Thyroid gland (tissue), 4 donors: ENCODE measurements at regions not wholly inside any gene's neighbourhood (a gene's known extent, or its start where the extent isn't known, plus 50 kb on each side); places are given as distances from the start of the nearest gene placed in this dataset.
"Not testable (repeated sequence)": the region's sequence is repeated elsewhere in the genome, so short reads cannot be mapped to it uniquely, and the experiment has no call there.

Experiments used
- DNase-seq, 2 donors: peaks; one replicate each; pipeline ENCODE4 v3.0.0-alpha.2; 2019
- H3K27ac ChIP-seq, 3 donors: fragments of 200-600 bp; sonication (generic); 1 replicate in 2 of 3; 2 replicates in 1 of 3; pipeline ENCODE4 v1.5.1; 2016 to 2019; ENCODE audit warnings: mild to moderate bottlenecking in 1 of 3, moderate library complexity in 1 of 3
- H3K27me3 ChIP-seq: fragments of 200-600 bp; sonication (generic); one replicate; pipeline ENCODE4 v1.5.1; 2019
- H3K36me3 ChIP-seq, 2 donors: fragments of 200-600 bp; sonication (generic); one replicate each; pipeline ENCODE4 v1.5.1; 2016 to 2019
- H3K4me1 ChIP-seq, 2 donors: fragments of 200-600 bp; sonication (generic); one replicate each; pipeline ENCODE4 v1.5.1; 2017 to 2019
- H3K4me3 ChIP-seq, 3 donors: fragments of 200-600 bp; sonication (generic); replicated peaks in 1 of 3; 1 replicate in 2 of 3; 2 replicates in 1 of 3; pipeline ENCODE4 v1.5.1; 2016; ENCODE audit warnings: mild to moderate bottlenecking in 1 of 3
- H3K9me3 ChIP-seq: fragments of 200-600 bp; sonication (generic); one replicate; pipeline ENCODE4 v1.5.1; 2017
- CTCF ChIP-seq, 6 experiments: fragments of 200-600 bp in 3 of 6; fragments of 450-650 bp in 3 of 6; sonication (generic) in 3 of 6; IDR thresholded peaks; one replicate each; pipeline ENCODE4 v1.5.1; 2016 to 2019; ENCODE audit warnings: antibody characterized with exemption in 6 of 6, mild to moderate bottlenecking in 2 of 6, inconsistent platforms in 1 of 6, moderate library complexity in 1 of 6
- POLR2A ChIP-seq, 2 donors: fragments of 450-650 bp; IDR thresholded peaks; one replicate each; pipeline ENCODE4 v1.6.1; 2017; ENCODE audit warnings: antibody characterized with exemption in 2 of 2, mild to moderate bottlenecking in 2 of 2, moderate library complexity in 1 of 2
- WGBS, 2 donors: methylation state at CpG; one replicate each; pipeline ENCODE4 v1.1.5; 2017; 5-methylcytosine and 5-hydroxymethylcytosine counted together
- intact Hi-C: fragments of 100-400 bp; cut with DNase I; formaldehyde crosslinking; loops from one replicate; pipeline ENCODE4 v1.15.1; 2023

- intact Hi-C loops, result no loop called here
- 63 to 70% methylated on average over 3 of the region's 3 CpGs for WGBS, 2 donors
- Histone ChIP-seq H3K36me3 (no peaks in the 10 kb centered on the region), H3K4me3 (no peak overlapping the region), H3K4me1 (no peaks in the 10 kb centered on the region), H3K9me3 (no peaks in the 10 kb centered on the region), H3K27ac (no peak overlapping the region), H3K27me3 (no peaks in the 10 kb centered on the region)
- DNase-seq, result no peak
- no peak for TF ChIP-seq POLR2A (IDR thresholded peaks at IDR 0.05)
- TF ChIP-seq CTCF (IDR thresholded peaks at IDR 0.05), result no peak
Measured at GRCh38 chr4:28287831-28288233, 1427.2 kb downstream of the STIM2 start.

DNA sequence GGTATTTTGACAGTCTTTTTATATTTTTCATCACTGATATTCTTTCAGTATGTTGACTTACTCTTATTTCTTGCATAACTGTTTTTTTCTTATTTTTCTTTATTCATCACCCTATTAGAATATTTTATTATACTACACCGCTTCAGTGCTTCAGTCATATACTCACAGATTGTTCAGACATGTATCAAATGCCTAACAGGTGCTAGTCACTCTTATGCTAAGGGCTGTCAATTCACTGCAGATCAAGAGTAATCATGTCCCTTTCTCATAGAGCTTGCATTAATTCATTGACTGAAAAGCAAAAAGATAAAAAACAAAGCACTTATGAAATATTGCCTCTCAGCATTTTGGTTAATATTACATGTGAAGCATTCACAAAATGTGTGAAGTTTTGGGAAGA, 1435.6 kb downstream of the STIM2 start:
- DNase-seq, result no peak
- Histone ChIP-seq H3K36me3 (no peaks in the 10 kb centered on the region), H3K9me3 (no peaks in the 10 kb centered on the region), H3K4me1 (no peaks in the 10 kb centered on the region), H3K27ac (no peak overlapping the region), H3K4me3 (no peak overlapping the region), H3K27me3 (no peaks in the 10 kb centered on the region)
- TF ChIP-seq POLR2A (IDR thresholded peaks at IDR 0.05), result no peak
- WGBS, 2 donors, result 81 to 85% methylated on average over 1 of the region's 1 CpG
- intact Hi-C loops, result no loop called here

DNA sequence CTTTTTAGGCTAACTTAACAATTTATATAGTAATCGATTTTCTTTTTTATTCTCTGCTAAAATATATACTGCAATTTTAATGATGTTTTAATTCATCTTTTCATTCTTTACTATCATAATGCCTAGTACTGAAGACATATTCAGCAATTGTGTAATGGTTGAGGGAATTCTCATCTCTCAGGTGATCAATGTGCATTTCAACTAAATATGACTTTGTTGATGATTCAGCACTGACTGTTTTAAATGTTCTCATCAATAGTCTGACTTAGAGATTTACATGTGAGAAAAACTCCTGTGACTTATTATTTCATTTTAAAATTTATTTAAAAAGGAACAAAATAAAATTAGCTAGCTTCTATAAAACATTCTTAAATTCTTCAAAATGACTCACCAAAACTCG, 1450.3 kb downstream of the STIM2 start:
- H3K36me3 ChIP-seq, result no peaks in the 10 kb centered on the region
- no peak for DNase-seq
- H3K27me3 ChIP-seq, result no peaks in the 10 kb centered on the region
- no peaks in the 10 kb centered on the region for H3K4me1 ChIP-seq
- no peak overlapping the region for H3K27ac ChIP-seq
- TF ChIP-seq CTCF (IDR thresholded peaks at IDR 0.05) (no peak), POLR2A (IDR thresholded peaks at IDR 0.05) (no peak)
- WGBS, 2 donors, result 86 to 96% methylated on average over 2 of the region's 2 CpGs
- intact Hi-C loops, result no loop called here
- H3K9me3 ChIP-seq, result no peaks in the 10 kb centered on the region
- H3K4me3 ChIP-seq, result no peak overlapping the region

GRCh38 chr4:28312497-28312896, 1451.9 kb downstream of the STIM2 start:
- intact Hi-C loops, DNase-seq, H3K4me3 ChIP-seq, H3K27ac ChIP-seq, H3K36me3 ChIP-seq, H3K27me3 ChIP-seq, H3K9me3 ChIP-seq, H3K4me1 ChIP-seq: not testable (repeated sequence)
- WGBS, 2 donors, result 84 to 86% methylated on average over 11 of the region's 11 CpGs

DNA sequence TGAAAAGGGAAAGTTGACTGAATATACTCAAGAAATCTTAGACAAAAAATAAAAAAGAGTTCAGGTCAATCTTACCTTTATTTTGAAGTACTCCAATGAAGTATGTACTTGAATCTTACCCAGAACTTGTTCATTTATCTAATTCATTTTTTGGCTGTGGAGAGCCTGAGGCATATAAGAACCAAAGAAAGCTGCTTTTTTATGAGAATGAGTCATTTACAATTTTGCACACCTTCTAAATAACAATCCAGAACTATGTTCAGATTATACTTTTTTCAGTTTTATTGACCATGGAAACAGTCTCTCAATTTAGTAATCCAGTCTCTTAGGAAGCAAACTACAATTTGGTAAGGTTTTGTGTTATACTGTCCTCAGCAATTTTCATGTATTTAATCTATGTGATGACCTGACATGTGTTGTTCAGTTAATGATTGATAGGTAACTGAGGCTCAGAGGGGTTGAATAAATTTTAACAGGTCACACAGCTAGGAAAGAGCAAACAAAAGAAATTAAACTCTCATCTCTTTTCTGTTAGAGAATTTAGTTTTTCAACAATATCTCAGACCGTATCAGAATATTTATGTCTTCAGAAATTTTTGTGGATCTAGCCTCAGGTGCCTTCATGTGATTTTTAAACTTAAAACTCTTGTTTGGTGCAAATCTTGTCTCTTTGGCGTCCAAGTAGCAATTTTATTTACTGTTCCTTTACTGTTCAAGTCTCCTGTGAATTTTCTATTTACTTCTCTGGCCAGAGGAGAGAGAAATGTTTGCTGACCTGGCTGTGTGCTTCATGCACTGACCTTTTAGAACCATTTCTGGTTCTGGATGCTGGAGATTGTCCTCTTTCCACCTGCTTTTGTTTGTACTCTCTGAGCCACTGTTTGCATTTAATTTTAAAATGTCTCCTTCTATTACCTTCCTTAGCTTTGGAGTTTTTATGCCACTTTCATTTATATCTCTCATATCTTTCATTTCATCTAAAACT, 1453.4 kb downstream of the STIM2 start:
- WGBS, 2 donors, result 73 to 80% methylated on average over 2 of the region's 2 CpGs
- H3K27me3 ChIP-seq, result no peaks in the 10 kb centered on the region
- no peaks in the 10 kb centered on the region for H3K36me3 ChIP-seq
- H3K9me3 ChIP-seq, result no peaks in the 10 kb centered on the region
- DNase-seq, result no peak
- TF ChIP-seq POLR2A (IDR thresholded peaks at IDR 0.05) (no peak), CTCF (IDR thresholded peaks at IDR 0.05) (no peak)
- H3K4me1 ChIP-seq, result no peaks in the 10 kb centered on the region
- no peak overlapping the region for H3K4me3 ChIP-seq
- no peak overlapping the region for H3K27ac ChIP-seq
- intact Hi-C loops, result no loop called here

DNA sequence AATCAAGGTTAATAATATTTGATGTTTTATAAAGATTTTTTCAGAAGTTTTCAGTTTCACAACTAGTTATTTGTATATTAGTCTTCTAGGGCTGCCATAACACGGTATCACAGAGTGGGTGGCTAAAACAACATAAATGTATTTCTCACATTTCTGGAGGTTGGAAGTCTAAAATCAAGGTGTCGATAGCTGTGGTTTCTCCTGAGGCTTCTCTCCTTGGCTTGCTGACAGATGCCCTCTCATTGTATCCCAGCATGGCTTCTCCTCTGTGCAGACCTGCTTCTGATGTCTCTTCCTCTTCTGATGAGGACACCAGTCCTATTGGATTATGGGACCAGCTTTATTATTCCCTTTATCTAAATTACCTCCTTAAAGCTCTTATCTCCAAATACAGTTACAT, 1456.6 kb downstream of the STIM2 start:
- TF ChIP-seq CTCF (IDR thresholded peaks at IDR 0.05) (no peak), POLR2A (IDR thresholded peaks at IDR 0.05) (no peak)
- Histone ChIP-seq H3K27me3 (no peaks in the 10 kb centered on the region), H3K4me3 (no peak overlapping the region), H3K4me1 (no peaks in the 10 kb centered on the region), H3K27ac (no peak overlapping the region), H3K9me3 (no peaks in the 10 kb centered on the region), H3K36me3 (no peaks in the 10 kb centered on the region)
- 86 to 89% methylated on average over 2 of the region's 2 CpGs for WGBS, 2 donors
- intact Hi-C loops, result no loop called here
- no peak for DNase-seq
